H9 (cell line): ENCODE measurements at regions not wholly inside any gene's neighbourhood (a gene's known extent, or its start where the extent isn't known, plus 50 kb on each side); places are given as distances from the start of the nearest gene placed in this dataset.

Experiments
- DNase-seq: peaks from one replicate; pipeline ENCODE4 v3.0.0-alpha.2; 2017
- H2AFZ ChIP-seq: one replicate; pipeline ENCODE4 v1.6.1; 2013; ENCODE audit warnings: mild to moderate bottlenecking, low read length, control low read depth, moderate library complexity
- H2AK5ac ChIP-seq: 2 replicates; pipeline ENCODE4 v1.6.1; 2013; ENCODE audit warnings: low read length, control low read depth, mixed read lengths; ENCODE audit not compliant: insufficient read length
- H2BK120ac ChIP-seq: one replicate; pipeline ENCODE4 v1.6.1; 2013; ENCODE audit warnings: low read depth, mild to moderate bottlenecking, low read length, control low read depth, inconsistent platforms; ENCODE audit not compliant: poor library complexity, severe bottlenecking
- H2BK12ac ChIP-seq: 2 replicates; pipeline ENCODE4 v1.6.1; 2013; ENCODE audit warnings: low read length, control low read depth, mixed read lengths, low read depth; ENCODE audit not compliant: insufficient read length
- H2BK15ac ChIP-seq: 2 replicates; pipeline ENCODE4 v1.6.1; 2013; ENCODE audit warnings: low read depth, low read length, control low read depth
- H2BK20ac ChIP-seq: one replicate; pipeline ENCODE4 v1.6.1; 2013; ENCODE audit warnings: low read depth, mild to moderate bottlenecking, low read length, control low read depth, inconsistent platforms; ENCODE audit not compliant: poor library complexity, severe bottlenecking
- H2BK5ac ChIP-seq: 2 replicates; pipeline ENCODE4 v1.6.1; 2013; ENCODE audit warnings: low read length, control low read depth, mixed read lengths; ENCODE audit not compliant: insufficient read length
- H3K14ac ChIP-seq: 2 replicates; pipeline ENCODE4 v1.6.1; 2013; ENCODE audit warnings: low read length, control low read depth; ENCODE audit not compliant: insufficient read depth
- H3K18ac ChIP-seq: 2 replicates; pipeline ENCODE4 v1.6.1; 2013; ENCODE audit warnings: low read depth, mild to moderate bottlenecking, mixed read lengths, low read length, control low read depth; ENCODE audit not compliant: insufficient read length
- H3K23ac ChIP-seq: 2 replicates; pipeline ENCODE4 v1.6.1; 2013; ENCODE audit warnings: low read length, control low read depth, mixed read lengths, low read depth; ENCODE audit not compliant: insufficient read length
- H3K23me2 ChIP-seq: 2 replicates; pipeline ENCODE4 v1.6.1; 2013; ENCODE audit warnings: low read depth, mild to moderate bottlenecking, mixed read lengths, low read length, control low read depth; ENCODE audit not compliant: insufficient read length, poor library complexity, severe bottlenecking
- H3K27ac ChIP-seq: 2 replicates; pipeline ENCODE4 v1.5.1; 2013; ENCODE audit warnings: low read length, control low read depth, mixed read lengths, low read depth; ENCODE audit not compliant: insufficient read length
- H3K27me3 ChIP-seq: 2 replicates; pipeline ENCODE4 v1.6.1; 2013; ENCODE audit warnings: low read length, control low read depth, inconsistent platforms; ENCODE audit not compliant: insufficient read depth
- H3K4ac ChIP-seq: 2 replicates; pipeline ENCODE4 v1.6.1; 2013; ENCODE audit warnings: low read depth, mild to moderate bottlenecking, control low read depth, inconsistent platforms, low read length, moderate library complexity
- H3K4me1 ChIP-seq: 2 replicates; pipeline ENCODE4 v1.6.1; 2013; ENCODE audit warnings: low read length, control low read depth, inconsistent platforms; ENCODE audit not compliant: insufficient read depth
- H3K4me2 ChIP-seq: 2 replicates; pipeline ENCODE4 v1.6.1; 2013; ENCODE audit warnings: low read length, control low read depth, mixed read lengths; ENCODE audit not compliant: insufficient read length, insufficient read depth
- H3K56ac ChIP-seq: 2 replicates; pipeline ENCODE4 v1.6.1; 2013; ENCODE audit warnings: low read depth, mild to moderate bottlenecking, mixed read lengths, low read length, control low read depth; ENCODE audit not compliant: insufficient read length
- H3K79me1 ChIP-seq: 2 replicates; pipeline ENCODE4 v1.6.1; 2013; ENCODE audit warnings: low read depth, mild to moderate bottlenecking, moderate library complexity, low read length, control low read depth, inconsistent platforms; ENCODE audit not compliant: insufficient read depth, poor library complexity, severe bottlenecking
- H3K79me2 ChIP-seq: 2 replicates; pipeline ENCODE4 v1.6.1; 2013; ENCODE audit warnings: low read length, control low read depth, inconsistent platforms; ENCODE audit not compliant: insufficient read depth
- H3K9ac ChIP-seq: 2 replicates; pipeline ENCODE4 v1.6.1; 2013; ENCODE audit warnings: low read length, control low read depth, mixed read lengths; ENCODE audit not compliant: insufficient read length; ENCODE audit errors: extremely low read depth
- H3K9me3 ChIP-seq: one replicate; pipeline ENCODE4 v1.6.1; 2013; ENCODE audit warnings: low read depth, low read length, inconsistent platforms; ENCODE audit not compliant: control insufficient read depth
- H3T11ph ChIP-seq: one replicate; pipeline ENCODE4 v1.6.1; 2013; ENCODE audit warnings: mild to moderate bottlenecking, low read length, control low read depth, inconsistent platforms
- H4K20me1 ChIP-seq: one replicate; pipeline ENCODE4 v1.6.1; 2013; ENCODE audit not compliant: control insufficient read depth, insufficient read length, insufficient read depth
- H4K5ac ChIP-seq: 2 replicates; pipeline ENCODE4 v1.6.1; 2013; ENCODE audit warnings: low read depth, mild to moderate bottlenecking, mixed read lengths, low read length, control low read depth; ENCODE audit not compliant: insufficient read length
- H4K8ac ChIP-seq: replicated peaks from 2 replicates; pipeline ENCODE4 v1.6.1; 2013; ENCODE audit warnings: low read length, control low read depth, mixed read lengths, low read depth; ENCODE audit not compliant: insufficient read length
- H4K91ac ChIP-seq: 2 replicates; pipeline ENCODE4 v1.6.1; 2013; ENCODE audit warnings: low read depth, mild to moderate bottlenecking, moderate library complexity, mixed read lengths, low read length, control low read depth; ENCODE audit not compliant: insufficient read length
- H3K27ac Mint-ChIP-seq, 3 experiments: 2 replicates in 2 of 3; 3 replicates in 1 of 3; pipeline ENCODE4 v1.8.0; 2020 to 2021; ENCODE audit warnings: mixed read lengths in 3 of 3, mild to moderate bottlenecking in 1 of 3, moderate library complexity in 1 of 3
- H3K27me3 Mint-ChIP-seq: 2 replicates; pipeline ENCODE4 v1.8.0; 2021; ENCODE audit warnings: low read depth, mild to moderate bottlenecking, moderate library complexity, mixed read lengths
- H3K36me3 Mint-ChIP-seq, 3 experiments: 2 replicates in 2 of 3; 3 replicates in 1 of 3; pipeline ENCODE4 v1.8.0; 2020 to 2021; ENCODE audit warnings: low read depth in 3 of 3, mixed read lengths in 3 of 3; ENCODE audit not compliant: insufficient read depth in 1 of 3
- H3K4me1 Mint-ChIP-seq, 2 experiments: 2 replicates each; pipeline ENCODE4 v1.8.0; 2020; ENCODE audit warnings: mixed read lengths in 2 of 2
- H3K4me3 Mint-ChIP-seq, 2 experiments: 2 replicates in 1 of 2; 3 replicates in 1 of 2; pipeline ENCODE4 v1.8.0; 2020 to 2021; ENCODE audit warnings: mild to moderate bottlenecking in 2 of 2, mixed read lengths in 2 of 2, moderate library complexity in 1 of 2
- H3K9me3 Mint-ChIP-seq, 2 experiments: 2 replicates in 1 of 2; 3 replicates in 1 of 2; pipeline ENCODE4 v1.8.0; 2020; ENCODE audit warnings: mild to moderate bottlenecking in 2 of 2, mixed read lengths in 2 of 2, moderate library complexity in 1 of 2
- CTCF ChIP-seq: fragments of 200-600 bp; sonication (generic); conservative IDR thresholded peaks from 3 replicates; pipeline ENCODE4 v1.8.0; 2021; ENCODE audit warnings: antibody characterized with exemption, mild to moderate bottlenecking
- WGBS: extraction: QIAGEN DNeasy Blood & Tissue Kit; methylation state at CpG from one replicate; pipeline ENCODE4 v1.1.7; 2013; ENCODE audit warnings: missing lambda C conversion rate, low lambda C conversion rate, mixed read lengths; ENCODE audit not compliant: insufficient read length; ENCODE audit errors: extremely low coverage; 5-methylcytosine and 5-hydroxymethylcytosine counted together

- H2BK20ac ChIP-seq = no peak overlapping the region
- no peak overlapping the region for H4K91ac ChIP-seq
- H2BK5ac ChIP-seq = no peak overlapping the region
- no peak overlapping the region for H3K4me2 ChIP-seq
- no CpG with 5 or more reads among the region's 2 CpGs for WGBS
- no peaks in the 10 kb centered on the region for H3K79me2 ChIP-seq
- no peaks in the 10 kb centered on the region for H3K36me3 Mint-ChIP-seq
- no peaks in the 10 kb centered on the region for H3K27me3 Mint-ChIP-seq
- H3K9me3 ChIP-seq = no peaks in the 10 kb centered on the region
- no peak overlapping the region for H2BK15ac ChIP-seq
- no peaks in the 10 kb centered on the region for H3K79me1 ChIP-seq
- DNase-seq = no peak
- TF ChIP-seq CTCF = no peak
- H3K4me1 Mint-ChIP-seq = no peaks in the 10 kb centered on the region
- H4K8ac ChIP-seq = no peak overlapping the region
- no peak overlapping the region for H2AFZ ChIP-seq
- H3T11ph ChIP-seq = no peak overlapping the region
- no peak overlapping the region for H3K27ac ChIP-seq
- no peak overlapping the region for H2BK120ac ChIP-seq
- no peak overlapping the region for H3K56ac ChIP-seq
- no peak overlapping the region for H2AK5ac ChIP-seq
- no peaks in the 10 kb centered on the region for H3K23me2 ChIP-seq
- H3K4me1 ChIP-seq = no peaks in the 10 kb centered on the region
- no peak overlapping the region for H3K27ac Mint-ChIP-seq
- no peak overlapping the region for H3K4me3 Mint-ChIP-seq
- no peak overlapping the region for H3K23ac ChIP-seq
- H4K5ac ChIP-seq = no peak overlapping the region
- no peaks in the 10 kb centered on the region for H4K20me1 ChIP-seq
- H2BK12ac ChIP-seq = no peak overlapping the region
- no peak overlapping the region for H3K18ac ChIP-seq
- no peaks in the 10 kb centered on the region for H3K9me3 Mint-ChIP-seq
- H3K4ac ChIP-seq = no peak overlapping the region
- H3K27me3 ChIP-seq = no peaks in the 10 kb centered on the region
- no peak overlapping the region for H3K9ac ChIP-seq
- no peak overlapping the region for H3K14ac ChIP-seq
Measured at GRCh38 chr9:102054811-102055210, 316.4 kb upstream of the GRIN3A start.
